ELR (cell line): ENCODE measurements at regions not wholly inside any gene's neighbourhood (a gene's known extent, or its start where the extent isn't known, plus 50 kb on each side); places are given as distances from the start of the nearest gene placed in this dataset.

Experiments
- DNase-seq: peaks from one replicate; pipeline ENCODE4 v3.0.0-alpha.2; 2015; ENCODE audit warnings: low read depth

DNA sequence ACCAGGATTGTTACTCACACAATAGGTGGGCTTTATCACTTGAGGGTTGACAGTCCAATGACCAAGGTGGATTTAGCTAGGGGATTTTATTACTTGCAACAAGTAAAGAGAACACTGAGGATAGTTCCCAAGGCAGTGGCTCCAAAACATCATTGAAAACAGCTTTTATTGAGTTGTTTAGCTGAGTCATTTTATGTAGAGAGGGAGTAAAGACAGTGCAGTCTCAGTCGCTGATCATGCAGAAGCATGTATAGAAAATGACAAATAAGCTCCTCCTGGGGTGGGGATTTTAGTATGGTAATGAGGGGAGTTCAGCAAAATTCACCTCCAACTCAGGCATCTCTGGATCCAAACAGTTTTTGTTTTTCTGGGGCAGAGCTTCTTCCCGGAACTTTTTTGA is 163.0 kb upstream of the CCDC179 start:
- no peak for DNase-seq

DNA sequence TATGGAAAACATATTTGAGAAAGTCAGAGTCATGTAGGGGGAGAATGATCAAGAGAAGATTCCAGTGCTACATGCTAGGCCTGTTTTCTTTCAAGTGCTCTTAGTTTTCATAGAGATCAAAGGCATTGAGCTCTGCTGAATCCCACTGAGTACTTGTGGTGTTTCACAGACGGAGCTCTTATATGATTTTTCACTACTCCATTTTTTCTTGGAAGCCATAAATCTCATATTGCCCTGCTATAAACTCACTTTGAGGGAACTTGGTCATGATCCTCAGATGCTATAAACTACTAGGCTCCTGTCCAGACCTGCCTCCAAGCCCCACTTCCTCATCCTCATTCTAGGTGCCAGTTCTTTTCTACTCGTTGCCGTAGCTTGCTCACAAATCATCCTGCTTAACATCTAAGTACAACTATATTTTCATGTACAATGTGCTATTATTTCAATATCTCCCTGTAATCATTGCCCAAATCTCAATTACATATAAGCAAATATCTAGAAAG is 180.8 kb upstream of the CCDC179 start:
- no peak for DNase-seq

DNA sequence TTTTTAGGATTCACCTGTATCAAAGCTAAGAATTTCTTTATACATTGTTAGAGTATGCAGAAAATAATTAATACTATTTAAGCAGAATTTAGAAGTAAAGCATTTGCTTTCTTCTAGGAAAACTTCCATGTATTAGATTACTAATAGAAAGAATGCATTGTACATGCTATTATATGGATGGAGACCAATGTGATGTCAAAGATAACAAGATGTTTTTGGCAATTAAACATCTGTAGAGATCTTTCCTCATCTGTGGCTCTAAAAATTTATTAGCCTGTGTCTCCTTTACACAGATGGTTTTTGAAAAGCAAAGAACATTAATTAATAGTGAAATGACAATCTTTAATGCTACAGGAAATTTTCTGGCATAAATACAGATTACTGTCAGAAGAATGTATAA is 198.4 kb upstream of the CCDC179 start:
- no peak for DNase-seq

- DNase-seq = no peak
These were observed 203.0 kb upstream of the CCDC179 start for GRCh38 chr11:23063276-23063675.

- peak; percentile 85 for DNase-seq
These were observed 218.2 kb upstream of the CCDC179 start for GRCh38 chr11:23078289-23078971.

GRCh38 chr11:23079382-23079813 is 219.1 kb upstream of the CCDC179 start:
- DNase-seq = peak; percentile 64

GRCh38 chr11:23087407-23087806 is 227.1 kb upstream of the CCDC179 start:
- DNase-seq = no peak

DNA sequence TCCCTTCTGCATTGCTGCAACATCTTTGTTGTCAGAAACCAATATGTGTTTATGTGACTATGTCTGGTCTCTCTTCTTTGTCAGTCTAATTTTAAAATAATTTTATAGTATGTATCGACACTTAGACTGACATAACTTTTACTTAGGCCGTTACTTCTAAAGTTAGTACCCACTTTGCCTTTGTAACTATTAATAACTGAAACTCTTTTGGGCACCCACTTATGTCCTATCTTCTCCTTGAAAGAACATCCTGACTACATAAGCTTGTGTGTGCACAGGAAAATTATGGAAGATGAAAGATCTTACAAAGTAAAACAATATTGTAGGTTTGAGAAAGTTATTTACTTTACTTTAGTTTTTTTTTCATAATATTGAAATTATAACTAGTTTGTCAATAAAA is 230.4 kb upstream of the CCDC179 start:
- no peak for DNase-seq

DNA sequence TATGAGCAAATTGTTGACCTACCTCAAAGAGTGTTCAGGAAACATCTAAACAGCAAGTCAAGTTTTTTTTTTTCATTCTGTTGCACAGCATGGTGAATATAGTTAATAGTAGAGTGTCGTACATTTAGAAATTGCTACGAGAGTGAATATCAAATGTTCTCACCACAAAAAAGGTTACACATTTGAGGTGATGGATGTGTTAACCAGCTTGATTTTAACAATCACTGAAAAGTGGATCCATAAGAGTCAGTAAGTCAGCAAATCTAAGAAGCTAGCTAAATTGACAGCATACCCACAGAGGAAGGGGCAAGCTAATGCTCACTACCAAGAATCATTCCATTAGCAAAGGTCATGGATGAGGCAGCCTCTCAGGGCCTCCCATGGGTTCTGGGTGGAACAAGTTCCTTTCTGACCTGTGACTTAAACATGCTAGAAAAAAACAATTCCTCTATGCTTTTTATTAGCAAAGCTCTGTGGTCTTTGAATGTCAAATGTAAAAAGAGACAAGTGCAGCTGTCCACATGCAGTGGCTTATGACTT is 235.4 kb upstream of the CCDC179 start:
- no peak for DNase-seq

- no peak for DNase-seq
These were observed 237.6 kb upstream of the CCDC179 start for GRCh38 chr11:23097891-23098290.

DNA sequence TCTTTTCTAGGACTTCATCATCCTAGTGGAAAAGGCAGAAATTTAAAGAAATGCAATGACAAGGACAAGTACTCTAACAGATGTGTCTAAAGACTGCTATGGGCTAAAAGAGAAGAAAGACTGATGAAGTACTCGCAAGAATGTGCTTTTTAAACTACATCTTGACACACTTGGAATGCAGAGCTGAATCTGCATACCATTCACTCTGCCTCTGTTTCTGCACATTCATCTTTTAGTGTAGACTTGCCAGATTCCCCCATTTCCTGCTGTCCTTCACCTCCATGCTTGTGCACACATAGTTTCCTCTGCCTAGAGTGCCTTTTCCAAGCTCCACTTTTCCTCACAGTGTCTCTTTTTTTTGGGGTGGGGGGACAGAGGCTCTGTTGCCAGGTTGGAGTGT is 239.0 kb upstream of the CCDC179 start:
- no peak for DNase-seq

- no peak for DNase-seq
These were observed 240.5 kb upstream of the CCDC179 start for GRCh38 chr11:23100726-23101125.

GRCh38 chr11:23103416-23103815 is 243.1 kb upstream of the CCDC179 start:
- no peak for DNase-seq

- no peak for DNase-seq
These were observed 251.3 kb upstream of the CCDC179 start for GRCh38 chr11:23111527-23111926.

DNA sequence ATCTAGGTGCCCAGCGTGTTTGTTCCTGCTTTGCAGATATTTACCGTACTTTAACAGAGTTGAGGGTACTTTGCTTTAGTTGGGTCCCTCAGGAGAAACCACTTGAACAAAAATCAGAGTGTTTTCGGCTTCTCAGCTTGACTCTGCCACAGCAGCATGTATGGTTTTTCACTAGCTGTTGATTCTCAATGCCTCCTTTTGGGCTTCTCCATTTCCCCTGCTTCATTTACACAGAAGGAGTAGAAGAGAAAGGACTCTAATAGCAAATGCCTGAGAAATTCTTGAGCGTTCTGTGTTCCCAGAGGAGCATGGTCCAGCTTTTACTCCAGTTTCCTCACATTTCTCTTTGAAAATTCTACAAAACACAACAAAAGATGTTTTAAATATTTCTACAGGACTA is 252.1 kb upstream of the CCDC179 start:
- DNase-seq = no peak

- DNase-seq = peak; percentile 61
These were observed 253.0 kb upstream of the CCDC179 start for GRCh38 chr11:23112987-23113886.

GRCh38 chr11:23113887-23114216 is 253.6 kb upstream of the CCDC179 start:
- no peak for DNase-seq

DNA sequence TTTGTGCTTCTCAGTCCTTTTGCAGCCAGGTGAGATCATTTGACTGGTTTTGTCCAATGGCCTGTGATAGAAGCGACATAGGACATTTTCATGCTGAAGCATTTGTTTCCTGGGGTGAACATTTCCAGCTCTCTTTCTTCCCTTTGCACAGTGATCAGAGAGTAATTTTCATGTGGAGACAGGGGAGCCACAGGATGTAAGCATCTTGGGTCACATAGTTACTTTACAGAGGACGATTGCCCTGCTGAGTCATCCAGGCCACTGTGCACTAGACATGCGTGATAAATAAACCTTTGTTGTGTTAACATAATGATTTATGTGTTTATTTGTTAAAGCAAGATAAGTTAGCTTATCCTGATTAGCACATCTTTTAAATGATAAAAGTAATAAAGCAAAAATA is 263.5 kb upstream of the CCDC179 start:
- DNase-seq = peak; percentile 67

- peak; percentile 34 for DNase-seq
These were observed 264.0 kb upstream of the CCDC179 start for GRCh38 chr11:23124249-23124648.

- DNase-seq = no peak
These were observed 264.7 kb upstream of the CCDC179 start for GRCh38 chr11:23124996-23125395.

DNA sequence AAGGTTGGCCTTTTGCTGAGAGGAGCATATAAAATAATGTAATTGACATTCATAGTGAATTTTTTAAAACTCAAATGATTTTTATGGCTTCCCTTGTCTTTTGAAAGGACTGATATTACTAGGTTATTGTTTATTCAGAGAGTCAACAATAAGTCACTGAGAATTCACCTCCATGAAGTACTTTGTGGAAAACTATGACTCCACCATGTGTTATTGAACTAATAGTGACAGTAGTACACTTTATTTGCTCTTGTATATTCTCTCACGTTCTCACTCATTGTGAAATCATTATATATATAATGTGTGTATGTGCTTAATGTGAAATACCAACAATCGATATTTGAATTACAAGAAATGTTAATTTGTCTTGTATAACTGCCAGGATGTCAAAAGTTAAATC is 267.4 kb upstream of the CCDC179 start:
- DNase-seq = no peak

DNA sequence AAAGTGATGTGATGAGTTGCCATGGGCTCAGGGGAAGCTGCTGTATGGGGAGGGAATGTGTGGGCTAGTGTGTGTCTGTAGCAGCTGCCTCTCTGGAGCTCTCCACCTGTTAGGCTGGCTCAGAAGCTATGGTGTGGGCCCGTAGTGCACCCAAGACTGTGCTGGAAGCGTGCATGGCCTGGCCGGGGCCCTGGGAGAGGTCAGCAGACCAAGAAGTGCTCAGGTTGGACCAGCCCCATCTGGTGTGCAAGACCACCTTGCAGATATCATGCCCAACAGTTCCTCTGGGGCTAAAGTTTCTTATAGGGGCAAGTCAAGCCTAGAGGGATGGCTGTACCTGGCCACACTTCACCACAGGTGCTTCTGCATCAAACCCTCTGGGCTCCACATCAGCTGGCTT is 274.4 kb upstream of the CCDC179 start:
- DNase-seq = no peak

- no peak for DNase-seq
These were observed 278.5 kb upstream of the CCDC179 start for GRCh38 chr11:23138761-23139160.
